WERI-Rb-1 (cell line): ENCODE measurements at regions not wholly inside any gene's neighbourhood (a gene's known extent, or its start where the extent isn't known, plus 50 kb on each side); places are given as distances from the start of the nearest gene placed in this dataset.

Experiments used
- DNase-seq: peaks from one replicate; pipeline ENCODE4 v3.0.0-alpha.2; 2020
- H3K27ac ChIP-seq: fragments of 250-450 bp; sonication (Bioruptor Pico); 2 replicates; pipeline ENCODE4 v1.5.1; 2020; ENCODE audit warnings: mild to moderate bottlenecking, moderate library complexity
- H3K27me3 ChIP-seq: fragments of 250-450 bp; sonication (Bioruptor Pico); 2 replicates; pipeline ENCODE4 v1.5.1; 2021; ENCODE audit warnings: mild to moderate bottlenecking, low read depth, moderate library complexity; ENCODE audit not compliant: insufficient read depth, severe bottlenecking
- H3K36me3 ChIP-seq: fragments of 250-450 bp; sonication (Bioruptor Pico); 2 replicates; pipeline ENCODE4 v1.5.1; 2020; ENCODE audit warnings: mild to moderate bottlenecking, moderate library complexity
- H3K4me3 ChIP-seq: 2 replicates; pipeline ENCODE4 v1.5.1; 2011; ENCODE audit warnings: low read depth, mild to moderate bottlenecking, control low read depth, low read length
- H3K9me3 ChIP-seq: fragments of 250-450 bp; sonication (Bioruptor Pico); 2 replicates; pipeline ENCODE4 v1.5.1; 2021; ENCODE audit warnings: mild to moderate bottlenecking, moderate library complexity; ENCODE audit not compliant: severe bottlenecking
- CTCF ChIP-seq: IDR thresholded peaks from 2 replicates; pipeline ENCODE4 v1.5.1; 2011; ENCODE audit warnings: low read depth, mild to moderate bottlenecking, control low read depth, inconsistent platforms, low read length

- DNase-seq, result no peak
- no peak for TF ChIP-seq CTCF
These were observed 211.6 kb upstream of the SAMSN1 start for GRCh38 chr21:14757533-14758327.

GRCh38 chr21:14755086-14755485 lies 209.0 kb upstream of the SAMSN1 start:
- TF ChIP-seq CTCF, result no peak
- H3K27ac ChIP-seq, result no peak overlapping the region
- no peaks in the 10 kb centered on the region for H3K27me3 ChIP-seq
- H3K9me3 ChIP-seq, result peaks cover 3% of the 10 kb centered on the region
- no peak overlapping the region for H3K4me3 ChIP-seq
- no peaks in the 10 kb centered on the region for H3K36me3 ChIP-seq
- DNase-seq, result no peak

More at GRCh38 chr21:14757533-14758327, 211.6 kb upstream of the SAMSN1 start:
- no peaks in the 10 kb centered on the region for H3K27me3 ChIP-seq
- H3K4me3 ChIP-seq, result no peak overlapping the region
- H3K36me3 ChIP-seq, result no peaks in the 10 kb centered on the region
- H3K27ac ChIP-seq, result no peak overlapping the region
- H3K9me3 ChIP-seq, result peaks cover 3% of the 10 kb centered on the region

DNA sequence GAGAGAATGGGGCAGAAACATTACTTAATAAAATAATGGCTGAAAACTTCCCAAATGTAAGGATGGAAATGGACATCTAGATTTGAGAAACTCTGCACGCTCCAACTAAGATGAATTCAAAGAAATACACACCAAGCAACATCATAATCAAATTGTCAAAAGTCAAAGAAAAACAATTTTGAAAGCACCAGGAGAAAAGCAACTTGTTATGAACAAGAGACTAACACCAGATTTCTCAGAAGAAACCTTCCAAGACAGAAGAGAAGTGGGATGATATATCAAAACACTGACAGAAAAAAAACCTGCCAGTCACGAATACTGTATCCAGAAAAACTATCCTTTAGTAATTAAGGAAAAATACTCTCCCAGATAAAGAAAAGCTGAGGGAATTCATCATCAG lies 208.6 kb upstream of the SAMSN1 start:
- TF ChIP-seq CTCF, result no peak
- Histone ChIP-seq H3K27me3 (no peaks in the 10 kb centered on the region), H3K4me3 (no peak overlapping the region), H3K27ac (no peak overlapping the region), H3K9me3 (peaks cover 3% of the 10 kb centered on the region), H3K36me3 (no peaks in the 10 kb centered on the region)
- no peak for DNase-seq

DNA sequence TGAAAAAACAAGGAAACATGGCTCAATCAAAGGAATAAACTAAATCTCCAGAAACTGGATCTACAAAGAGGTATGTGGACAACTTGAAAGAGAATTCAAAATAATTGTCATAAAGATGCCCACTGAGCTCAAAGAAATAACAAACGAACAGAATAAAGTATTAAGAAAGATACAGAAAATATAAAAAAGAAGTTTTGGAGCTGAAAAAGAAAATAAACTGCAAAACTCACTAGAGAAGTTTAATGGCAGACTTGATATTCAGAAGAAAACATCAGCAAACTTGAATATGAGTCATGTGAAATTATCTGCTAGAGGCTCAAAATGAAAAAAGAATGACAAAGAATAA lies 208.1 kb upstream of the SAMSN1 start:
- Histone ChIP-seq H3K4me3 (no peak overlapping the region), H3K9me3 (peaks cover 2% of the 10 kb centered on the region), H3K27me3 (no peaks in the 10 kb centered on the region), H3K36me3 (no peaks in the 10 kb centered on the region), H3K27ac (no peak overlapping the region)
- DNase-seq, result no peak
- no peak for TF ChIP-seq CTCF

DNA sequence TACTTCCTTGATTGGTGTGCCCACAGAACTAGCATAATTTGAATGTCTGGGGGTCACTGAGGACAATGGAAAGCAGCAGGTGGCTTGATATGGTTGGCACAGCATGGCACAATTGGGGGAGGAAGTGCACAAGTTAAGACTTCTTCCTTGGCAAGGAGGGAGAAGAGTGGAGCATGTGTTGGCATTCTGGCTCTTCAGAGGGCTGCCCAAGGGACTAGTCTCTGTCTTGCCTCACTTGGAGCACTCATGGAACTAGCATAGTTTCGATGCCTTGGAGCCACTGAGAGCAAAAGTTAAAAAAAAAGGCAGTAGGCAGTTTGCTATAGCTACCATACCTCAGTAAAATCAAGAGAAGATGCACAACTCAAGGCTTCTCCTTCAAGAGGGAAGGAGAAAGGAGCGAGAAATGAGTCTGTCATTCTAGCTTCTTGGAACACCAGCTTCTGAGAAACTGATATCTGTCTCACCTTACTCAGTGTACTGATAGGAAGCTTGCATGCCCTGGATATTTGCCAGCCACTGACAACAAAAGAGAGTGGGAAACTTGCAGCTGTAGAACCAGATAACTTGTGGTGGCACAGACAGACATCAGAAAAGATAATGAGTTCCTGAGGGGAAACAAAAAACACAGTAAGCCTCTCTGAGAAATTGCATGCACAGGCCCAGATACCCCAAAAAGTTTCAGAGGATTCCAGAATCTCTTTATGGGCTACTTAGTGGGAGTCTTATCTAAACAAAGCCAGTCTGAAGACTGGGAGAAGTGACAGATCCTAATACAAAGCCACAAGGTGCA lies 207.5 kb upstream of the SAMSN1 start:
- Histone ChIP-seq H3K27ac (no peak overlapping the region), H3K4me3 (no peak overlapping the region), H3K9me3 (no peaks in the 10 kb centered on the region), H3K36me3 (no peaks in the 10 kb centered on the region), H3K27me3 (no peaks in the 10 kb centered on the region)
- DNase-seq, result no peak
- TF ChIP-seq CTCF, result no peak
